ENCODE measurements at regions not wholly inside any gene's neighbourhood (a gene's known extent, or its start where the extent isn't known, plus 50 kb on each side); places are given as distances from the start of the nearest gene placed in this dataset.

DNA sequence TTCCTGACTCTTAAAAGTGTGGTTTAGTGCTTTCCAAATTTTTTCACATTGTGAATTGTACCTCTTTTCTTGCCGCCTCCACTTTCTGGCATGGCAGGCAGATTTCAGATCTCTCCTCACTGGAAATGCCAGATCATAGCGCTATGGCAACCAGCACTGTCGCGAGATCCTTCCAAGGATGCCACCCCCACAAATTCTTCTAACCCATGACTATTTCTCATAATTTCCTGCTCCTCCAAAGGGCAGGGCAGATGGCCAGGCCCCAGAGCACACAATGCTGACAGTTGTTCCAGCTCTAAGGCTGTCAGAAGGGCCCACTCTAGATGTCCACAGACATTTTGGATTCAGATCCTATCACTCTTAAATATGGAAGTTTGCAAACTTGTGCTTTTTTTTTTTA, 446.2 kb upstream of the RIOK2 start:
- Histone ChIP-seq H4K20me1 (ENCODE audit: insufficient read depth, low read length) (no peaks in the 10 kb centered on the region), H3K36me3 (ENCODE audit: control insufficient read depth, insufficient read depth, low read length) (no peaks in the 10 kb centered on the region), H3K4me2 (ENCODE audit: low read depth, low read length) (no peak overlapping the region), H3K56ac (ENCODE audit: extremely low read depth, insufficient read depth, low read length) (no peak overlapping the region), H2BK20ac (ENCODE audit: low read depth, low read length) (no peak overlapping the region), H3K9ac (ENCODE audit: low read depth, low read length) (no peak overlapping the region), H3K4me1 (ENCODE audit: control insufficient read depth, insufficient read depth, low read length) (no peaks in the 10 kb centered on the region), H3K27me3 (ENCODE audit: control insufficient read depth, insufficient read depth, low read length) (no peaks in the 10 kb centered on the region), H3K14ac (replicated peaks; ENCODE audit: low read depth, low read length) (no peak overlapping the region), H2BK120ac (ENCODE audit: low read depth, low read length) (no peak overlapping the region), H2BK5ac (ENCODE audit: low read depth, low read length, poor library complexity, severe bottlenecking) (no peak overlapping the region), H3K4ac (ENCODE audit: low read depth, low read length) (no peak overlapping the region), H4K5ac (ENCODE audit: low read depth, low read length) (no peak overlapping the region), H2AFZ (replicated peaks; ENCODE audit: low read length, poor library complexity) (peak overlapping the region; percentile 7), H3K79me1 (ENCODE audit: low read depth in 1 of 2, low read length in 2 of 2) (no peaks in the 10 kb centered on the region), H3K27ac (ENCODE audit: insufficient read depth, low read length) (no peak overlapping the region), H2AK5ac (ENCODE audit: low read depth, low read length) (no peak overlapping the region), H4K8ac (ENCODE audit: low read depth in 2 of 2, low read length in 2 of 2) (no peak overlapping the region), H3K23ac (ENCODE audit: low read depth, low read length) (no peak overlapping the region), H3K4me3 (ENCODE audit: insufficient read depth, low read depth, low read length) (no peak overlapping the region), H3K9me3 (ENCODE audit: control insufficient read depth, insufficient read depth, low read length) (no peaks in the 10 kb centered on the region), H3K9me1 (ENCODE audit: insufficient read depth, low read length) (no peaks in the 10 kb centered on the region), H2BK15ac (ENCODE audit: low read depth, low read length) (no peak overlapping the region), H2AK9ac (replicated peaks; ENCODE audit: low read depth, low read length, poor library complexity) (no peak overlapping the region), H3K18ac (ENCODE audit: low read depth, low read length) (no peak overlapping the region), H4K91ac (ENCODE audit: insufficient read depth, low read depth, low read length) (no peak overlapping the region)
- no TSS peak for BruUV-seq (replicated peaks)
- intact Hi-C loops (cut with micrococcal nuclease) = no loop called here
- dilution Hi-C loops (cut with HindIII; ENCODE audit: low sequenced_read_pairs, unreplicated experiment) = no loop called here
- ChIA-PET CTCF (interaction anchor here (0.6 kb wide), 1 partner anchor 597 kb away, joined by 3 read pairs; no protein-coding TSS in a partner anchor), POLR2A (ENCODE audit: unreplicated experiment) (no interaction called here)
- WGBS, 2 experiments (ENCODE audit: extremely low coverage in 2 of 2, insufficient read length in 1 of 2) = no CpG with 5 or more reads among the region's 4 CpGs
- DNase-seq = peak; percentile 79
- TF ChIP-seq, protein P1, sequence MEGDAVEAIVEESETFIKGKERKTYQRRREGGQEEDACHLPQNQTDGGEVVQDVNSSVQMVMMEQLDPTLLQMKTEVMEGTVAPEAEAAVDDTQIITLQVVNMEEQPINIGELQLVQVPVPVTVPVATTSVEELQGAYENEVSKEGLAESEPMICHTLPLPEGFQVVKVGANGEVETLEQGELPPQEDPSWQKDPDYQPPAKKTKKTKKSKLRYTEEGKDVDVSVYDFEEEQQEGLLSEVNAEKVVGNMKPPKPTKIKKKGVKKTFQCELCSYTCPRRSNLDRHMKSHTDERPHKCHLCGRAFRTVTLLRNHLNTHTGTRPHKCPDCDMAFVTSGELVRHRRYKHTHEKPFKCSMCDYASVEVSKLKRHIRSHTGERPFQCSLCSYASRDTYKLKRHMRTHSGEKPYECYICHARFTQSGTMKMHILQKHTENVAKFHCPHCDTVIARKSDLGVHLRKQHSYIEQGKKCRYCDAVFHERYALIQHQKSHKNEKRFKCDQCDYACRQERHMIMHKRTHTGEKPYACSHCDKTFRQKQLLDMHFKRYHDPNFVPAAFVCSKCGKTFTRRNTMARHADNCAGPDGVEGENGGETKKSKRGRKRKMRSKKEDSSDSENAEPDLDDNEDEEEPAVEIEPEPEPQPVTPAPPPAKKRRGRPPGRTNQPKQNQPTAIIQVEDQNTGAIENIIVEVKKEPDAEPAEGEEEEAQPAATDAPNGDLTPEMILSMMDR (conservative IDR thresholded peaks at IDR 0.05; ENCODE audit: low read depth, low read length) = no peak
- TF ChIP-seq MXI1 (IDR thresholded peaks at IDR 0.05; ENCODE audit: borderline replicate concordance, low read depth, low read length) (no peak), SMC3 (IDR thresholded peaks at IDR 0.05; ENCODE audit: low read depth, low read length) (no peak), FOS (IDR thresholded peaks at IDR 0.05; ENCODE audit: low read depth, low read length) (no peak), CEBPB (IDR thresholded peaks at IDR 0.05; ENCODE audit: low read depth, low read length) (no peak), MAFK (IDR thresholded peaks at IDR 0.05; ENCODE audit: low read depth, low read length) (no peak)
- TF ChIP-seq, protein P2, sequence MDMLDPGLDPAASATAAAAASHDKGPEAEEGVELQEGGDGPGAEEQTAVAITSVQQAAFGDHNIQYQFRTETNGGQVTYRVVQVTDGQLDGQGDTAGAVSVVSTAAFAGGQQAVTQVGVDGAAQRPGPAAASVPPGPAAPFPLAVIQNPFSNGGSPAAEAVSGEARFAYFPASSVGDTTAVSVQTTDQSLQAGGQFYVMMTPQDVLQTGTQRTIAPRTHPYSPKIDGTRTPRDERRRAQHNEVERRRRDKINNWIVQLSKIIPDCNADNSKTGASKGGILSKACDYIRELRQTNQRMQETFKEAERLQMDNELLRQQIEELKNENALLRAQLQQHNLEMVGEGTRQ (IDR thresholded peaks at IDR 0.05; ENCODE audit: low read depth, low read length) = no peak
- TF ChIP-seq, protein P3, sequence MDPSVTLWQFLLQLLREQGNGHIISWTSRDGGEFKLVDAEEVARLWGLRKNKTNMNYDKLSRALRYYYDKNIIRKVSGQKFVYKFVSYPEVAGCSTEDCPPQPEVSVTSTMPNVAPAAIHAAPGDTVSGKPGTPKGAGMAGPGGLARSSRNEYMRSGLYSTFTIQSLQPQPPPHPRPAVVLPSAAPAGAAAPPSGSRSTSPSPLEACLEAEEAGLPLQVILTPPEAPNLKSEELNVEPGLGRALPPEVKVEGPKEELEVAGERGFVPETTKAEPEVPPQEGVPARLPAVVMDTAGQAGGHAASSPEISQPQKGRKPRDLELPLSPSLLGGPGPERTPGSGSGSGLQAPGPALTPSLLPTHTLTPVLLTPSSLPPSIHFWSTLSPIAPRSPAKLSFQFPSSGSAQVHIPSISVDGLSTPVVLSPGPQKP (IDR thresholded peaks at IDR 0.05; ENCODE audit: borderline replicate concordance, low read depth, low read length) = no peak
- ATAC-seq (ENCODE audit: low read depth) = 0 out of 2 replicates have a peak, but pooled peaks have one; percentile 24
- in situ Hi-C loops (cut with MboI; ENCODE audit: low sequenced_read_pairs) = no loop called here
